NCI-H146 (cell line): ENCODE measurements at regions not wholly inside any gene's neighbourhood (a gene's known extent, or its start where the extent isn't known, plus 50 kb on each side); places are given as distances from the start of the nearest gene placed in this dataset.

Source experiments
- DNase-seq: peaks from one replicate; lab custom pipeline; 2025; lab: John Stamatoyannopoulos, UW

DNA sequence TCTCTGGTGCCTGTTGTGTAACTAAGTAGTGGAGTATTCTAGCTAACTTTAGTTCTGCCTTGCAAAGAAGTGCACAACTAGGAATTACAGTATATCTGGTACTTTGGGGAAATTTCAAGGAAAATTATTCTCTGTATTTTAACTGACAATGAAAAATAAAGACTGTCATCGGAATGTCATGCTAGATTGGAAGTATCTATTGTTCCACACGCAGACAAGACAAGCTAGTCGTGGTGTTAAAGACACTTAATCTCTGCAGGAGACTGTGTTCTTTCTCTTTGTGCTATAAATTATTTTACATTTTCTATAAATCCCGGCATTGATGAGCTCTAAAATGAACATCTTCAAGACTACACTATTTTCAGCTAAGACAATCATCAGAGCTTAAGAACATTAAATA is 1068.8 kb upstream of the ADGRL4 start:
- DNase-seq, result no peak

DNA sequence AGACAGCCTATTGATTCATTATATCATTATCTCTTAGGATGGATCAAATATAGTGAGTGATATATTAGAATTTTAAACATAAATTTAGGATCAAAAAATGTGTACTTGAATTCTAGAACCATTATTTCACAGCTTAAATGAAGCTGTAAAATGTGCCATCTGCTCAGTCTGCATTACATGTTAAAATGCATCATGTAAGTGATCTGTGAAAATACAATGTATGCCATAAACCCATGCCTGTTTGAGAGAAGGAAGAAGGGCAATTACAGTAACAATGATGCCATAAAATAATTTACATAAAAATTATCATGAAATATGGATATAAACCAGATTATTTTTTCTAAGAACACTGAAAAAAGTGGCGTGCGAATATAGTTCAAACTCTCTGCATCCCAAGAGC is 1066.0 kb upstream of the ADGRL4 start:
- no peak for DNase-seq

- peak; percentile 24 for DNase-seq
Observed at GRCh38 chr1:80066060-80066459, 1059.5 kb upstream of the ADGRL4 start.

GRCh38 chr1:80064524-80064923 is 1058.0 kb upstream of the ADGRL4 start:
- DNase-seq, result no peak

GRCh38 chr1:80059940-80060339 is 1053.4 kb upstream of the ADGRL4 start:
- DNase-seq, result no peak

- no peak for DNase-seq
Observed at GRCh38 chr1:80056179-80056578, 1049.6 kb upstream of the ADGRL4 start.

DNA sequence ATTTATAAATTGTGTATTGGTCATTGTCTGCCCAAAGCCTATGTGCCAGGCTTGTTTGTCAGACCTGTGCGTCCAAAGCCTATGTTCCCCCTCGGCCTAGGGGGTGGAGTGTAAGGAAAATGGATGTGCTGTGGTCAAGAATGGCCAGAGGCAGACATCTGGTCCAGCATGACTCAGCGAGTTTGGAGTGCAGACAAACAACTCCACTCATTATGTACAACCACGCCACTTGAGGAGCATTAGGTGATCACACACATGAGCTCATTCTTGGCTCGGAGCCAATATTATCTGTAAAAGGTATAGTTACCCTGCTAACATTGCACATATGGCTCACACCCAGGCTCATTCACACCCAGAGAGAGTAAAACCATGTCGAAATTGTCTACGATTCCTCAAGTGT is 1047.6 kb upstream of the ADGRL4 start:
- peak; percentile 73 for DNase-seq

- no peak for DNase-seq
Observed at GRCh38 chr1:80053613-80054012, 1047.1 kb upstream of the ADGRL4 start.

DNA sequence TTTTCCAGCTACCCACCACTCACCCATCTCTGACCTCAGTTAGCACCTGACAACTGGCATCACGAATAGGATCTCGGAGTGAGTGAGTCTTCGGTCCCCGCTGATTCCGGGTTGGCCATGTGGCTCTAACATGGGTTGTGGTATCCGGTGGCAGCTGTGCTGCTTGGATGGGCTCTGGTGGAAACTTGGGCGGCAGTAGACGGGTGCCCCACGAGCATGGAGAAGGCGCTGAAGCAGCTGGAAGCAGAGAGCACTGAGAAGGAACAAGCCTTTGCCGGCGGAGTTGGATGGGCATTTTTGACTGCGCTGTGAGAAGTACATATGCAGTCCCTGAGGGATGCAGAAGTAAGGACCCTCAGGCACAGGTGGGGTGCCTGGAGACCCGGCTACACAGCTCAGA is 1044.0 kb upstream of the ADGRL4 start:
- no peak for DNase-seq

DNA sequence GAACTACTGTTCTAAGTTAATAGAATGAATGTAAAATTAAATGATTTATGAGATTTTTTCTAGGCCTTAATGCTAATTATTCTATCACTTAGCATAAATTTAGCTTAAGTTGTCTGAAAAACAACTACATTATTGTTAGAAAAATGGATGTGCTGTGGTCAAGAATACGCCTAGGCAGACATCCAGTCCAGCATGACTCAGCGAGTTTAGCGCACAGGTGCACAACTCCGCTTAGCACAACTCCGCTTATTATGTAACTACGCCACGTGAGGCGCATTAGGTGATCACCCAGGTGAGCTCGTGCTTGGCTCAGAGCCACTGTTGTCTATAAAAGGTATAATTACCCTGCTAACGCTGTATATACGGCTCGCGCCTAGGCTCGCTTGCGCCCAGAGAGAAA is 1043.6 kb upstream of the ADGRL4 start:
- DNase-seq, result no peak

- no peak for DNase-seq
Observed at GRCh38 chr1:80048716-80049115, 1042.2 kb upstream of the ADGRL4 start.

DNA sequence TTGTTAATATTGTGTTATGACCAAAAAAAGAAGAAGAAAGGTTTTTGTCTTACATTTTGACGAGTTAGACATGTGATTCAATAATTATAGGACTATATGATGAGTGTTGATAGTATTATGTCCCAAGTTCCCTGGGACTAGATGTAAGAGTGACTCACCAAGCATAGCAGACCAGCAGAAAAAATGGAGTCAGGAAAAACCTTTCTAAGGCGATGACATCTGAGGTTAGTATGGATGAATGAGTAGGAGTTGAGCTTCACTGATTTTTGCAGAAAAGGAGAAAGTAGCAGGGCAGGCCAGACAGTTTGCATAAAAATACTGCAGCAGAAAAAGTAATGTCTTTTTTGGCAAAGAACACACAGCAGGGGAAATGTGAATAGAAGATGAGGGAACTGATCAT is 1041.3 kb upstream of the ADGRL4 start:
- no peak for DNase-seq

DNA sequence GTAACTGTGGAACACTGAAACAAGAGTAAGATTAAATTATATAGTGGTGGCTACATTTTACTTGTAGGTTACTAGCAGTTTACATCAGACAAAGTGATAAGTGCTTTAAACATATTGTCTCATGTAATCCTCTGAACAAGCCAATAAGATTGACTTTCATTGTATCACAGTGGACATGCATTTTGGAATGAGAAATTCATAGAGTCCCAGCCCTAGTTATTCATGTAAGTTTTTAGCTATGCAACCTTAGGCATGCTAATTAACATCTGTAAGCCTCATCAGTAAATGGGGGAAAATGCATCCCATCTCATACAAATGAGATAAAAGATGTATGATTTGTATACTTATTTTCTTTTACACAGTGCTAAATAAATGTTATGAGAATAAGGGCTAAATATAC is 1038.1 kb upstream of the ADGRL4 start:
- no peak for DNase-seq

DNA sequence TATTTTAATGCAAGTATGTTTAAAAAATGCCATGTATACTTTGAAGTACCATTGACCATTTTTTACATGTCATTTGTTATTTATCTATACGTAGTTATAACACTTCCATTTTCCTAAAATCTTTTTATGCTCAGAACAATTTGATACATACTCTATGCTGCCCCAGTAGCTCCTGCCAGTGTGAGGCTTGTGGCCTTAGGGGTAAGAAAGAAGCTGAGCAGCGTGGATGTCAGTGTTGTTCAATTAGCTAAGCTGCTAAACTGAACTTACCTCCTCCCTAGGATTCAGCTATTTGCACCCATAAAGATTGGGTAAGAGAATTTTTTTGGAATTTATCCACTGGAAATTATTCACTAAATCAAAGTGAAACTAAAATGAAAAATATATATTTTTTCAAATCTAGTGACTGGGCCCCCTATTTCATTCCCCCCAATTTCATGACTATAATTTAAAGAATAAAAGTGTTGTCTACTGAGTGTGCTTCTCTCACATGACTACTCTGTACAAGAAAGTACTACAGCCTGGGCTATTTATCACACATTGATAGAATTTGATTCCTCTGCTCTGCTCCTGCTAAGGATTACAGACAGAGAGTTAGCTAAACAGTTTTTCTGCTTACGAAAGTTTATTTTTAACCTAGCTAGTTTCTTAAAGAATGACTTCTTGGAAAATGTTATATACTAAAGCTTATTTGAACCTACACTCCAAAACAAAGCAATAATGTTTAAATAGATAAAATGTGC is 1030.3 kb upstream of the ADGRL4 start:
- DNase-seq, result no peak

GRCh38 chr1:80023358-80023757 is 1016.8 kb upstream of the ADGRL4 start:
- DNase-seq, result no peak

DNA sequence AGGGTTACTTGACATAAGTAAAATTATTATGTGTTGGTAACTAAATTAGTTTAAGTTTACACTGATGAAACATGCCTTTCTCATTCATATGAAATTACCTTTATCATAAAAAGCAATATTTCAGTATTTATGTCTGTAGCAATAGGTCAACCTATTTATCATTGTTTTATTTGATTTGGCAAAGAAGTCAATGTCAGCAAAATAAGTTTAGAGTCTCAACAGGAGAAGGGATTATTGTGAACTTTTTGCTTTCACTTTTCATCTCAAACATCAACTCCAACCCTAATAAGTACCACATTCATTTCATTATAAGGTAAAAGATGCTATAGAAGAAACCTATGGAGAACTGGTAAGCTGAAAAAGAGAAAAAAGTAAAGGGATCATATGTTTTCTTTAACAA is 1015.4 kb upstream of the ADGRL4 start:
- DNase-seq, result no peak

DNA sequence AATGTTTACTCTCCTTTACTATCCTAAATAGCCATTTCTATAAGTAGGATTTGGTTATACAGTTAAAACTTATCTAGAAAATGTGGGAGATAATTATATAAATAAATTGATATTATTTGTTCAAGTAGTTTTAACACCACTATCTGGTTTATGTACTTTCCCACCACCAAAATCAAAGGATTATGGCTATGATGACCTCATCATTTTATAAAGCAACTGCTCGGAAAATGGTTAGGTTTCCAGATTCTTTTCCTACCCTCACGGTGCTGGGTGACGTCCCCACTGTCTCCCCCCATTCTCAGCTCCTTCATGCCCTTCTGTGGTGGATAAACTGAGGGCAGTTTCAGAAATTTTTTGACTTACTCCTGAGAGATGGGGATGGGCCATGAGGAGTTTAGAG is 1011.8 kb upstream of the ADGRL4 start:
- no peak for DNase-seq

DNA sequence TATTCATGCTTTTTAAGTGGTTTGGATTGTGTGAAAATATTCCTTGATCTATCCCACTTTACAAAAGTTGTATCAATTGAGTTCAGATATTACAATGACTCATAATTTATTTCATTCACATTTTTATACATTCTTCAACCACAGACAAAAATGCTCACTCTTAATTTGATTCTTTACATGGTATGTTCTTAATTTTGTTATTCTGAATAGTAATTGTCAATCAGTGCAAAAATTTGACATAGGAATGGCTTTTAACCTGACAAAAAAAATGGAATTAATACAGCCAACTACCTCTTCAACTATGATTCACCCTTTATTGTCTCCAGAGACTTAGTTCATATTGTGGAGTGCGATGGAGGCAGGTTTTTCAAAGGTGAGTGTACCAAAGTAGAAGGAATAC is 1002.4 kb upstream of the ADGRL4 start:
- DNase-seq, result no peak

DNA sequence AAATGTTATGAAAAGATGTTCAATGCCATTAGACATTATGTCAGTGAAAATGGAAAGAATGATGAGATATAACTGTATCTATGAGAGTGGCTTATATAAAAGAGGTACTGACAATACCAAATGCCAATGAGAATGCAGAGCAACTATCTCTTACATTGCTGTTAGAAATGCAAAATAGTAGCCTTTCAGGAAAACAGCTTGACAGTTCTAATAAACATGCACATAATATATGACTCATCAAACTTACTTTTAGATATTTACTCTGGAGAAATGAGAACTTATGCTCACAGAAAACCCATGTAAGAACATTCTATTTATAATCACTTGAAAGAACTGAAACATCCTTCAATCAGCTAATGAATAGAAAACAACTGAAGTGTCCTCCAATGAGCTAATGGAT is 996.7 kb upstream of the ADGRL4 start:
- DNase-seq, result no peak

DNA sequence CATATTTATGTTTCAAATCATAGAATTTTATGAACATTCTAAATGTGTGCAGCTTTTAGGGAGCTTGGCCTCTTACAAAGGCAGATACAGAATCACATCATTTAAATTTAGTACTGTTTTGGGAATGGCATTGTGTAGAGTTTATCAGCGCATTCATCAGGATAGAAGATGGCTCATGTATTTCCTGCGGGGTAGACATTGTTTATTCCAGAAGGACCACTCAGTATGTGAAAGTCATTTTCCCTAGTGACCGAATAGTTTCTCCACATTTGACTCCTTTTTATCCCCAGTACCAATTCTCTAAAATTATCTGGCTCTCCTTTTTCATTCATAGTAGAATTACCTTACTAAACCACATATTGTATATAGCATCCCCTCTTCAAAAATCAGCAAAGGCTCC is 981.9 kb upstream of the ADGRL4 start:
- no peak for DNase-seq

DNA sequence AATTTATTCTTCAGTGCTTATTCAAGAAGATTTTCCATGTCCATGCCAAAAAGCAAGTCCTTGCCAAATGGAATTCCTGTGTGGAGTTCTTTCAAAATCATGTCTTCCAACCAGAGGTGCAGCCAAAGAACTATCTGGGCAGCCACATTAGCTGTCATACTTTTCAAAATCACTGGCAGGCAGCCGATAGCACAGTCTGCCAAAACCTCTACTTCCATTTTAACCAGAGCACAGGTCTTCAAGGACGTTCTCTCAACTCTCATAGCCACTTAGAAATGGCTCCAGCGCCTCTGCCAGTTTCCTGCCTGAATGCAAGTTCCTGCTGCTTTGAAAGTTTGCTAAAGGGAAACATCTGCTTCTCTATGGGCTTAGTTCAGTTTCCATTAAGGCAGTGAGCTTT is 975.7 kb upstream of the ADGRL4 start:
- DNase-seq, result no peak

DNA sequence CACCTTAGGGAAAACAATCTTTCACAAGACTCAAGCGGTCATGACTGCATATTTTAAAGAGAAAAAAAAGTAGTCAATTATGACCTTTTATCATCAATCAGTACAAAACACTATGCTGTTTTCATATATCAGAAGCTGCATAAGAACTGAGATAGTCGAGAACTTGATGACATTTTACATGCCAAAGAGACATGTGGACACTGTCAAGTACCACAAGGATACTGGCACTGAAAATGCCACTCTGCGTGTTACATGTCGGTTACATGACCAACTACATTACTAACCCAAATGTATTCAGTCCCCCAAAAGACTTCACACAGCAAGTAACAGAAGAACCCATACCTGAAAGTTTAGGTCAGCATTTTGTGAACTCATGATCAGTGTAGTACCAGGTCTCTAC is 975.0 kb upstream of the ADGRL4 start:
- no peak for DNase-seq

- no peak for DNase-seq
Observed at GRCh38 chr1:79979346-79979745, 972.8 kb upstream of the ADGRL4 start.

- no peak for DNase-seq
Observed at GRCh38 chr1:79976287-79976686, 969.8 kb upstream of the ADGRL4 start.

DNA sequence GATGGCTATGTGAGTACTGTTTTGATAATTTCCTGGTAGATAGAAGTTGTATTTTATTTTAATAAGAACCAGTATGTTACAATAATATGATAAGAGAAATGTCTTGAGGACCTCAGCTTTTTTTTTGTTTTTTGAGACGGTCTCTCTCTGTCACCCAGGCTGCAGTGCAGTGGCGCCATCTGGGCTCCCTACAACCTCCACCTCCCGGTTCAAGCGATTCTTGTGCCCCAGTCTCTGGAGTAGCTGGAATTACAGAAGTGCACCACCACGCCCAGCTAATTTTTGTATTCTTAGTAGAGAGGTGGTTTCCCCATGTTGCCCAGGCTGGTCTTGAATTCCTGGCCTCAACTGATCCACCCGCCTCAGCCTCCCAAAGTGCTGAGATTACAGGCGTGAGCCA is 968.1 kb upstream of the ADGRL4 start:
- no peak for DNase-seq
